Dedifferentiated amniotic fluid mesenchymal stem cell (primary cell): ENCODE measurements at regions not wholly inside any gene's neighbourhood (a gene's known extent, or its start where the extent isn't known, plus 50 kb on each side); places are given as distances from the start of the nearest gene placed in this dataset.
A peak's percentile ranks its signal among the peaks of the same experiment; 100 is the strongest.

Experiments
- DNase-seq: peaks from one replicate; pipeline ENCODE4 v3.0.0-alpha.2; 2016; ENCODE audit errors: extremely low spot score

- no peak for DNase-seq
Measured at GRCh38 chr9:87152256-87152655, 204.9 kb upstream of the GAS1 start.

GRCh38 chr9:87156247-87156646 lies 208.9 kb upstream of the GAS1 start:
- no peak for DNase-seq

GRCh38 chr9:87157366-87158031 lies 210.2 kb upstream of the GAS1 start:
- no peak for DNase-seq

- no peak for DNase-seq
Measured at GRCh38 chr9:87158765-87159164, 211.5 kb upstream of the GAS1 start.

GRCh38 chr9:87160148-87161102 lies 213.1 kb upstream of the GAS1 start:
- no peak for DNase-seq

GRCh38 chr9:87167161-87167560 lies 219.9 kb upstream of the GAS1 start:
- DNase-seq, result no peak

GRCh38 chr9:87167582-87167981 lies 220.3 kb upstream of the GAS1 start:
- no peak for DNase-seq

GRCh38 chr9:87178302-87178701 lies 231.0 kb upstream of the GAS1 start:
- DNase-seq, result no peak

- peak; percentile 58 for DNase-seq
Measured at GRCh38 chr9:87179553-87180340, 232.4 kb upstream of the GAS1 start.

GRCh38 chr9:87180361-87180760 lies 233.1 kb upstream of the GAS1 start:
- DNase-seq, result no peak

GRCh38 chr9:87180841-87181240 lies 233.5 kb upstream of the GAS1 start:
- no peak for DNase-seq

GRCh38 chr9:87181670-87182069 lies 234.4 kb upstream of the GAS1 start:
- DNase-seq, result no peak

GRCh38 chr9:87184956-87185642 lies 237.8 kb upstream of the GAS1 start:
- DNase-seq, result peak; percentile 52

- DNase-seq, result no peak
Measured at GRCh38 chr9:87187656-87188055, 240.3 kb upstream of the GAS1 start.

GRCh38 chr9:87189006-87189405 lies 241.7 kb upstream of the GAS1 start:
- no peak for DNase-seq

GRCh38 chr9:87193151-87193550 lies 245.8 kb upstream of the GAS1 start:
- DNase-seq, result no peak

GRCh38 chr9:87193925-87194868 lies 246.9 kb upstream of the GAS1 start:
- peak; percentile 92 for DNase-seq

GRCh38 chr9:87195306-87195705 lies 248.0 kb upstream of the GAS1 start:
- DNase-seq, result no peak

- no peak for DNase-seq
Measured at GRCh38 chr9:87197349-87198130, 250.2 kb upstream of the GAS1 start.

- DNase-seq, result no peak
Measured at GRCh38 chr9:87198716-87199115, 251.4 kb upstream of the GAS1 start.
